ENCODE measurements at regions not wholly inside any gene's neighbourhood (a gene's known extent, or its start where the extent isn't known, plus 50 kb on each side); places are given as distances from the start of the nearest gene placed in this dataset.

DNA sequence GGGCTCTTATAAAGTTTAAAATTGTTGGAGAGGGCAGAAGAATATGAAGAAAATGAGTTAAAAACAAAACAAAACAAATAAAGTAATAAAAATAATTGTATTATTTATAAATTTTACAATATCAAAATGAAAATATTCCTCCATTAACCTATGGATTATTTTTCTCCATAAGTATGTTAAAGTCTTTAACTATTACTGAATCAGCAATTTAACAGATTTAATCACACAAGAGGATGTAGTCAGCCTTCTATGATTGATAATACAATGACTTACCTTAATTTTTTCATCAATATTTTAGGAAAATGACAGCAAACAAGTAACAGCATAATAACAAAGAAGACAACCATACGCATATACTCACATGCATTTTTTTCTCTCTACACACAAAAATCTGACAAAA, 1195.3 kb upstream of the NUDT12 start:
- no peak for DNase-seq

DNA sequence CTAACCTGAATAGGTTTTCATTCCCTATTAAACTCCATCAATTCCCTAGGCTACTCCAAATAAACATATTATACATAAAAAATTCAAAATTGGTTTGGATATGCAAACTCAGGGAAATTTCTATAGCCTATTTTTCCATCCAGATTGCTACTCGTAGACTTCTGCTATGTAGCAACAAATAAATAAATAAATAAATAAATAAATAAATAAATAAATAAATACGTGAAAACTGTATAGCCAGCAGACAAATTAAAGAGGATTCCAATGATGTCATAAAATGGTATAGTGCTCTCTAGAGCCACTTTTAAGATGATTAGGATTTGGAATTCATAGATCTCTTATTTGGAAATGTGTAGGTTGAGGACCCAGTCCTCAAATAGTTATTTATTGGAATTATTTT, 1193.2 kb upstream of the NUDT12 start:
- DNase-seq = no peak

DNA sequence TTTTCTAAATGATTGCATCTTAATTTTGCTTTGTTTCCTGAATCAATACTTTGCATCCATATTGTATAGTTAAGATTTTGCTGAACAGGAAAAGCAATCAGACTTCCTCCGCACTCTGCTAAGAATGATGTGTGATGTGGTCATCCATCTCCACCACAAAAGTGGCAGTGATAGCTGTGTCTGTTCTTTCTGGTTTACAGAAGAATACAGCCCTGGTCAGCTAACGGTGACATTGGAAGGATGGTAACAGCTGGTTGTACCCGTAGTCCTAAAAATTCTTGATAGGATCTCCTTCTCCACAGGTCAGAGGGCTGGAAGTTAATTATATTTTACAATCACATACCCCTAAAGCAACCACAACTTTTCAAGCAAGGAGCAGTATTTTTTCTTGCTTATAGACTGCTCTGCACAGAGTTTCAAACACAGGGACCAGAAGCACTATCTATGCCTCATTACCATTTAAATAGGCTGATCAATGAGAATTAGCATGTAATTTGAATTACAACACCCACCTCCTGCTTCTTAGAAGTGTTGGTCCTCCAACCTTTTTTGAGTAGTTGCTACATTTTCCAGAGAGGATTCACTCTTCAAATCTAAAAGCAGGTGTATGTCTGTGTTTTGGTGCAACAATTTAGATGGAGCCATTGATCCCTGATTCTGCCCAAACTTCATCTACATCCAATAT, 1191.9 kb upstream of the NUDT12 start:
- no peak for DNase-seq

DNA sequence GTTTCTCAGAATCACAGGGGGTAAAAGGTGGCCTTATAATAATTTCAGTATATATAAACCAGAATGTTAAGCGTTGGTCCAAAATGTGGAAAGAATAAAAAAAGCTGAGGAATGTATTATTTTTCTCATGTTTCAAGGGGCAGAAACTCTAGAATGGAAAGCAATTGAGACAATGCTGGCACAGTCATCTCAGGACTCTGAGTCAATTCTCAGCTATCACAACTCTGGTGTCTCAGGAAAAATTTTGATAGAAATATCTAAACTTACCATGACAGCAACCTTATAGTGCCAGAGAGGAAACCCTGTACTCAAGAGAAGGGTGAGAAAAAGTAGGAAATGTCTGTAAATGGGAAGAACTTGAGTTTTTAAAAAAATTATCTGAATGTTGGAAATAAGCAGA, 1189.4 kb upstream of the NUDT12 start:
- DNase-seq = no peak

DNA sequence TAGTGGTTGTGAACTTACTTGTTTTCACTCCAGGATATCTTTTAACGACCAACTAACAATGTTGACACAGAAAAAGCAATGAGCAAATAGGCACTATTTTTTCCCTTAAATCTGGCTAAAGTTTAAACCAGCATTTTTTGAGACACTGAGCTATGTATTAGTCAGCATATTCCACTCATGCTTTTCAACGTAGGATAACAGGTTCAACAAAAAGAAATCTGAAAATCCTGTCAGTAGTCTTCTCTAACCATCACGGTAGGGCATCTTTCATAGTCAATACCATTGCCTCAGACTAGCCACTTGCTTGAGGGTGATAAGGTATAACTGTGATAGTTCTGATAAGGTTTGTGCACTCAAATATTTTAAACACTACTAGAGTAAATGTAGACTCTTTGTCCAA, 1177.3 kb upstream of the NUDT12 start:
- no peak for DNase-seq

DNA sequence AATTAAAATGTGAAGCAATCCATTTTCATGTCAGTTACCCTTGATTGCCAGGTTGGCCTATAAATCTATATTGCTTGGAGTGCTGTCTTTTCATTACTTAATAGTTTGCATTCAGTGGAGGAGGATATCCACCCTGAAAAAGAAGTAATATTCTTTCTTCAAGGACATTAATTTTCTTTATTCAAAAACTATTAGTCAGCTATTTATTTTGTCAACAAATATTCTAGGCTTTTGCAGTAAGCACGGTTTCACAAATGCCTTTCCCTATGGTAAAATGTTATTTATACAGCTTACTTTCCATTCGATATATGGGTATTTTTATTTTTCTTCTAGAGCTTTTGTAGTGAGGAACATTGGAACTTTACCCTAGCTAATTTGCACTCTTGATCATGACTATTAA, 1176.9 kb upstream of the NUDT12 start:
- DNase-seq = no peak

DNA sequence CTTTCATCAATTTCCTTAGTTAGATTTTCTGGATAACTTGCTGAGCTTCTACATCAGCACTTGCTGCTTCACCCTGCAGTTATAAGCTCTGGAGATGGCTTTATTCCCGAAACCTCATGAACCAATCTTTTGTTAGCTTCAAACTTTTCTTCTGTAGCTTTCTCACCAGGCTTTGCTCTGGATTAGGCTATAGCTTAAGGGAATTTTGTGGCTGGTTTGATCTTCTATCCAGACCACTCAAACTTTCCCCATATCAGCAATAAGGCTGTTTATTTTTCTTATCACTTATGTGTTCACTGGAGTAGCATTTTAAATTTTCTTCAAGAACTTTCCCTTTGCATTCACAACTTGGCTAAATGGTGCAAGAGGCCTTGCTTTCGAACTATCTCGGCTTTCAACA, 1173.5 kb upstream of the NUDT12 start:
- no peak for DNase-seq

DNA sequence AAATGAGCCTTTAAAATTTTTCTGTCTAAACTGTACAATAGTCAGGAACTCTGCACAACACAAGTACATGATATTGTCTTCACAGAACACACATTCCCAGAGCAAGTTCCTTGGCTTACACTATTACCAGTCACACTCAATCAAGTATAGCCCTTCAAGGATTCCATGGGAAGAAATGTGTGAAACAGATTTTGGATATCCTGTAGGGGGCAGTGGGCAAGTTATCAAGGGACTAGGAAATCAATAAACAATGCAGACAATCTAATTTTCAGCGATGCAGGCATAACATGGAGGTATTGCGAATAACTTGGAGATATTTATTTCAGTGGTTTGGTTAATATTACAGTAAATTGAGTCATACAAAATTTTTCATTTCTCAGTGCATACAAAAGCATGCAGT, 1171.5 kb upstream of the NUDT12 start:
- DNase-seq = no peak

DNA sequence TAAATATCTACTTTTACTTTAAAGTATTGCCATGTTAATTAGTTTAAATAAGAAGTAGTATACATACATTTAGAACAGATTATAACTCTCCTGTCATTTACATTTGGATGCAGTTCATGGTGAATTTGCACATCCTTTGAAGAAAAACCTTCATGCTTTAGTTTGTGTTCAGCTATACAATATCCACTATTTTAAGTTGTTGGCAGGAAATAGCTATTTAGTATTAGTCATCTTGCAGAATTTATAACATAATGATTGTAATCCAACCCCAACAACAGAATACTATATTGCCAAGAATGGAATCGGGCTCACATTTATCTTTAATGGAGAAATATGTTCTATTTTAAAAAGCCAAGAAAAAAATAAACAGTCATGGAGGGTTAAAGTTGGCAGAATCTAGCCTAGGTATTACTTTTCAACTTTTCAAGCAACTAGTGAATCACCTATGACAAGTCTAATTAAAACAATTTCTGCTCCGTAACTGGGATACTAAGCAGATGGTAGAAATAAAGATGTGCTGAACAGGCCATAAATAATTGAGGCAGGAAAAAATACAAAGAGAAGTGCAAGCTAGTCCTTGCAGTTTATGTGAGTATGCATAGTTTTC, 1170.6 kb upstream of the NUDT12 start:
- no peak for DNase-seq

DNA sequence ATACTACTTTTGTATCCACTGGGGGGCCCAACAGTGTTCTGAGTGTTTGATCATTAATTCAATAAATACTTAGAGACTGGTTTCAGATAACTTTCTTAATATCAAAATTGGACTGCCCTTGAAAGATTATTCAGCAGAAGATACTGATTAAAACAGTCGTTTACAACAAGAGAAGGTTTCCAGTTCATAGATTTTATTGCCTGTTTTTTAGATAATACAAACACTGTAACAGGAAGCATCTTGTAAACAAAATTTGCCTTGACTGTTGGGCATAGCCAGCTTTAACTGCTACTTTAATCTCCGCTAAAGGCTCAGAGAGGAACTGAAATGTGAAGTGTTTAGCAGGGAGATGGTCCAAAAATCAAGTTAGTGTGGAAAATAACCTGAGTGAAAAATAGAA, 1168.7 kb upstream of the NUDT12 start:
- DNase-seq = no peak

DNA sequence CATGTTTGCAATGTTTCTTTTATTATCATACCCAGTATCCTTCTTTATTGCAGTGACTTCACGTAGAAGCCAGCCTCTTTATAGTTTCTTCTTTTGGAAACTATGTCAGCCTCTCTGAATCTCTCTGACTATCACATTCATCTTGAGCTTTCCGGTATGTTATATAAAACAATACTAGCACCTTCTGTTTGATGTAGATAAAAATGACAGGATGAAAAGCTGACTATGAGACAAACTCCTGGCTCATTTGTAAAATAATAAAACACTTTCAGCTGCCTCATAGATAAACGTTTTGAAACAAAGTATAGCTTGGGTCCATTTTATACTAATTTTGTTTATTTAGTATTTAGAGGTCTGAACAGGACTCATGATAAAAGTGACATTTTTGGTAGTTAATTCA, 1145.4 kb upstream of the NUDT12 start:
- DNase-seq = no peak

DNA sequence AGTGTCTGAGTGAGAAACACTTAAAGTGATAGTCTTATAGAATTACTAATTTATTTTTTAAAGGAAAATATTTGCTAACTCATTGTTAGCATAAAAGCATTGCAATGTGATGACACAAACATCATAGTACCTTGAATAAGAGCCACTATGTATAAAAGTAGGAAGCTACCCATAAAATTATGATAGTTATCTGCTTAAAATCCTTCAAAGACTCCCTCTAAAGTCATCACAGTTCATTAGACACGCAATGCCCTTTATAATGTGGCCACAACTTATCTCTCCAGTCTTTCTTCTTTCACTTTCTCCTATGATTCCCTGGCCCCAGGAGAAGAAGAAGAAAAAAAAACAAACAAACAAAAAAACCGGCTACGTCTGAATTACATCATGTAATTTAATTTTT, 1144.0 kb upstream of the NUDT12 start:
- DNase-seq = no peak

DNA sequence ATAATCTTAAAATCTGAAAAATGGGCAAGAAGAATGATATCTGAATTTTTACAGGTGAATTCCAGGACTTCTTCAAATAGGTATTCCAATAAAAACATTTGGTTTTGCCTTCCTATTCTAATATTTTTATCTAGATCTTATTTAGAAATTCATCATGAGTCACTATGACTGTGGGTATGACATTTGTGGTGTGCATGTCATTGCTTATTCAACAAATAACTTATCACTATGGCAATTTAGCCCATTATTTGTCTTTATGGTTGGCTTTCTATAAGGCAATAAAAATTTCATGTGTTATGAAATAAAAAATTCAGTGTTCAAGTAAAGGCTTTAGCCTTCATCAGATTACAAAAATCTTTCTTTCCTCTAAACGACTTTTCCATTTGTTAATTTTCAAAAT, 1139.6 kb upstream of the NUDT12 start:
- DNase-seq = no peak

DNA sequence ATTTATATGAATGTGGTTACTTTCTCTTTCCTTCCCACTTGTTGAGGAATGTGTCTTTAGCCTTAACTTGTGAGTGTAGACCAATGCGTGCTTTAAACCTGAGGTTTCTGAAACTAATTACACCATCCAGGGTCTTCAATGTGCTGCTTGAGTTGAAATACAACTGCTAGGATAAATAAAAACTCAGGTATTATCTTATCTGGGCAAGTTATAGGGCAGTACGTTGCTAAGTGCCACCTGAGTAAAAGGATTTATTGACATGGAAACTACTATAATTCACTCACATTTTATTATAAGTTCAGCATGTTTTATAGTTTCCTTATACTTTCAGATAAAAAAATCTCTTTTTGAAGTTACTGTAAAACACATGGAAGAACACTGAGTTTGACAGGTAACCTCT, 1136.8 kb upstream of the NUDT12 start:
- no peak for DNase-seq

DNA sequence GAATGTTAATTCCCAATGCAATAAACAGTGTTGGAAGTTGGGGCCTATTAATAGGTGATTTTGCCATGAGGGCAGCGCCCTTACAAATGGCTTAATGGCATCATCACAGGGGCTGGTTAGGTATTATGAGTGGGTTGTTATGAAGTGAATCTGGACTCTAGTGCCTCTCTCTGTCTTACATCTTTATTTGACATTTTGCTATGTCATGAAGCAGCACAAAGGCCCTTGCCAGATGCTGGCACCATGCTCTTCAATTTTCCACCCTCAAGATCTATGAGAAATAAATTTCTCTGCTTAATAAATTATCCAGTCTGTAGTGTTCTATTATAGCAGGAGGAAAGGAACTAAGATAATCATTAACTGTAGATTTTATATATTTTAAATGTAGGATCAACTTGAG, 1098.7 kb upstream of the NUDT12 start:
- DNase-seq = no peak

DNA sequence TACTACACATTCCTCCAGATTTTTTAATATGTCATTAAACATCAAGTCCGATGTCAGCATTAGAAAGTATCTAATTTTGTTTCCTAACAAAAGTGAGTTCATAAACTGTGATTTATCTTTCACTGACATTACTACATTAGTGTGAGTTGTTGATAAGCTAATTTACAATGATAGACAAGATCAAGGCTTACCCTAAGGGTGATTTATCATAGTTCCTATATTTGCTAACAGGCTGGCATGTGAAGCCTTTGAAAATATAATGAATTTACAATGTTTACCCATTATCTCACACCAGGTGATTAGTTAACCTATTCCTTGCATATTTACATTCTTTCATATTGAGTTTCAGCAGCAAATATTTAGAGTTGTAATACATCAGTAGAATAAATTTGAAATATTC, 1096.9 kb upstream of the NUDT12 start:
- no peak for DNase-seq

DNA sequence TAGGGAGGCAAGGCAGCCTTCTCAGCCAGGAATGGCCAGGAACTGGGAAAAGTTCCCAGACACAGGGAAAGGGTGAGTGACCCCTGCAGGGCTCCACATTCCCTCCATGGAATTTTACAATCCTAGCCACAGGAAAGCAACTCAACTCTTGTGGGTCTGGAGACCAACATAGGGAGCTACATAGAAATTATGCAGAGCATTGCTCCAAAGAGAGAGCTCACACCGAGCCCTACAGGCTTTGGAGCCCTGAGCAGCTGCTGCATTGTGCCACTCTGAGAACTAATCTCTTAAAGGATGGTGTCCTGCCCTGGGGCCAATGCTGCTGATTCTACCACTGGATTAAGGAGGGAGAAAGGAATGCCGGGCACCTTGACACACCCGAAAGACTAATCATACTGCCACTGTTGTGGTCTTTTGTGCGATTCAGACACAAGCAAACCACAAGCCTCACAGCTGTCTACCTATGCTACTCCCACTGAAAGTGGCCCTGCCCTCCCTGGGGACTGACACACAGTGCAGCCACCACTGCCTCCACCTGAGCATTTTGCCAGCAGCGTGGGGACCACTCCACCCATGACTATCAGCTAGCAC, 1089.8 kb upstream of the NUDT12 start:
- no peak for DNase-seq

DNA sequence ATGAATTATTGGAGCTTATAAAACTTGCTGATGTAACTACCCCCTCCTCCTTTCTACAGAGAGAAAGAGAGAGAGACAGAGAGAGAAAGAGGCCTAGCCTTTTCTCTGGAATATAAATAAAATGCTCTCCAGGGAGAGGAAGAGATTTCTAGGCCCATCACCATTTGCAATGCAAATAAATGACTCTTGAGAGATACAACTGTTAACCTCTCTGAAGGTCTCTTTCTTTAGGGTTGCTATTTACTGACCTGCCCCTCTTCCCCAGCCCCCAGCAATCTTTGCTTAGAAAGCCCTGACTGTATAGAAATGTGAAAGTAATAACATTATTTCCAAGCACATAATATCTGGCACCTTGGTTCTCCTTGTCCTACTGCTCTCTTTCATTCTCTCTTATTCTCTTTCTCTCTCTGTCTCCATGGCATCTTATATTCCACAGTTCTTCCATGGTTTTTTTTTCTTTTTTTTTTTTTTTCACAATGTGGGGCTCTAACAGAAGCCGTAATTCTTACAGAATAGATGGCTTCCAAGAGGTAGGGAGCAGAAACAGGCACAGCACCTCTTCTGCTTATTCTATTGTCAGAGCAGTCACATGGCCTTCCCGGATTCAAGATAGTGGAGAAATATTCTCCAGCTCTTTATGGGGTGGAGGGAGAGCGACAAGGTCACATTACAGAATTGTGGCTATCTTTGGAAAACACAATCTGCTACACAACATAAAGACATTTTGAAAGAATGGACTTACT, 1087.9 kb upstream of the NUDT12 start:
- no peak for DNase-seq

DNA sequence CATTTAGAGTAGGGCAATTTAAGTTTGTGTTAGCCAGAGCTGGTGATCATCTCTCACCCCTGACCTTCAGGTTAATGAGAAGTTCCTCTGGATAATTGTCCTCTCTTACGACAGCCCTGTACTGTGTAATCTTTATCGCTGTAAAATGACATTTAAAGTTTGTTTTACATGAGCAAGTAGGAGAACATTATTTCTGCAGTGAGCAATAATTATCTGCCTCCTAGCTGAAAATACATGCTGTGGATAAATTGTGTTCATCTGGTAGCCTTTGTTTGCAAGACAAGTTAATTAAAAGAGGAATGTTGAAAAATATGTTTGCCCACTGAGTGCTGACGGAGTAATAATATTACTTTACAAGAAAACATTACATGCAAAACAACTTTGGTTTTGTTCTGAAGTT, 1083.8 kb upstream of the NUDT12 start:
- no peak for DNase-seq

DNA sequence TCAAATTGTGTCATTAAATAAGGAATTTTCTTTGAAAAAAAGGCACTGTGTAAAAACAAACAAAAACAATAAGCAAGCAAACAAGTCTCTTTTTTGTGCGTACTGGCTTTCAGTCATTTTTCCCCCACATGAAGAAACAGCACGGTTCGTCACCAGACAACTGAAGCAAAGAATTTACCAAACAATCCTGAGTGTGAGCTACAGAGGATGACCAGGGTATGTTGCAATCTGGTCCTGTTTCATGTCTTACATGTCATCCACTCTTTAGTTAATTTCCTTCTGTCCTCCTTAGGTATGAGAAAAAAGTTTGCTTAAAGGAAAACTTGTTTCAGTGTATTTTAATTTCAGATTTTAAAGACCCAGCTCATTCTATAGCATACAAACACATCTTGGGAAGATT, 1080.7 kb upstream of the NUDT12 start:
- no peak for DNase-seq

DNA sequence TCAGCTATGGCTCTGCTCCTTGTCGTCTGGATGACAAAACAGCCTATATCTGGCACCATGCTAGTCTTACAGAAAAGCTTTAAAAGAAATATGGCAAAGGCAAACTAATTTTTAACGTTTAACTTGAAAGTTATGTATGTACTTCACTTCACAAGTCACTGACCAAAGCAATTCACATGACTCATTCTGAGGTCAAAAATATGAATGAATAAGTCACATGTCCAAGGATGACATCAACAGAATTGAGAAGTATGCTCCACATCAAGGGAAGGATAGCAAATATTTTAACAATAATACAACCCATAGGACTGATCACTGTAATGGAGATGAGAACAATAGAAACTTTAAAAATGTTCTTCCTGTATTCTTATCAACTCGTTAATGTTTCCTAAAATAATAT, 1072.6 kb upstream of the NUDT12 start:
- DNase-seq = no peak

DNA sequence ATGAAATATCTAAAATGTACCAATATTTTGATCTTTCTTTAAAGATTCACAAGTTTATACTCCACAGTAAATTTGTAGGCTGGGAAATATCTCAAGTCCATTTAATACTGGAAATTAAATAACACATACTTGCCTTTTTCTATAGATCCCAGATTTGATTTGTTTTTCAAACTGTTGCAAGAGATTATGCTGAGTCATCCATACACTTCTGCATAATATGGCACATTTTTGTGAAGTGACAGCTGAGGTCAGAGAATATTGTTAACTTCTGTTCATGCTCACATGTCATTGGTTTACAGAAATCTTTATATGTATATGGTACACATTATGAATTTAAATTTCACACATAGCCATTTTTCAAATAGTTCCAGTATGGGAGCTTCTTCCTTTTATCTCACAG, 1066.3 kb upstream of the NUDT12 start:
- no peak for DNase-seq

DNA sequence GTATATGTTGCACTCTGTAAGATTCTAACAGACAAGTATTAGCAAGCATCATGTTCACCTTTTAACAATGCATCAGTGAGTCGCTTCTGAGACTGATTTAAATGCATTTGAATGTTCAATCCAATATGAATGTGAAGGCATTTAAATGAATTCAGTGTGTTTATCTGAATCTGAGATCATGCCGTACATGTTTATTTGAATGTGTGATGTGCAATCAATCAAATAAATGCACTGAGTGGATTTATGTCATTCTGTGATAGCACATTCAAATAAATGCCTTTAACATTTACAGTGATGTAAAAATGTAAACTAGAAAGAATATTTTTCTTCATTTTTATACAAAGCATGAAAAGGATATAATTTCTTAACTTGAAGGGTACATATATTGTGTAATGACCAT, 1063.5 kb upstream of the NUDT12 start:
- no peak for DNase-seq

DNA sequence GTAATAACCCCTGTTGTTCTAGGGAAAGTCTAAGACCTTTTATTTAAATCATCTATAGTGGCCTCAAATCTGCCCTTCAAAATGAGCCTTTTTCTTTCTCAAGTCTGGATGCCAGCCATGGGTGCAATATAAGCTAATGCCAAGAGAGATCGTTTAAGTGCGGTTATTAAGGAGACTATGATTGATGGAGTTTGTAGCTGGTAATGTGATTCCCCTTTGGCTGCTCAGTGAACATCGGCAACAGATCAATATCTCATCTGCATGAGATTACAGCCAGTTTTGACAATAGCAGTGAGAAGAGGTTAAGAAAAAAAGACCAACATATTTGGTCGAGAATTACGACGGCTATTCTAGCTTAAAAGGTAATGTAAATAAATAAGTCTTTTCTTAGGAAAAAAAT, 1049.4 kb upstream of the NUDT12 start:
- DNase-seq = no peak
